Esophagus (tissue), 2 donors: ENCODE measurements at regions not wholly inside any gene's neighbourhood (a gene's known extent, or its start where the extent isn't known, plus 50 kb on each side); places are given as distances from the start of the nearest gene placed in this dataset.

Source experiments
- H3K27ac ChIP-seq, 2 donors: one replicate each; pipeline ENCODE4 v1.5.1; 2013; ENCODE audit warnings: low read depth in 2 of 2, mild to moderate bottlenecking in 2 of 2, inconsistent platforms in 1 of 2, low read length in 1 of 2, moderate library complexity in 1 of 2
- H3K27me3 ChIP-seq, 2 donors: one replicate each; pipeline ENCODE4 v1.6.1; 2013; ENCODE audit warnings: low read length in 2 of 2, control low read depth in 1 of 2, mild to moderate bottlenecking in 1 of 2; ENCODE audit not compliant: insufficient read depth in 2 of 2, control insufficient read depth in 1 of 2
- H3K36me3 ChIP-seq, 2 donors: one replicate each; pipeline ENCODE4 v1.6.1; 2013; ENCODE audit warnings: low read length in 1 of 2; ENCODE audit not compliant: control insufficient read depth in 2 of 2, insufficient read depth in 2 of 2
- H3K4me1 ChIP-seq, 2 donors: one replicate each; pipeline ENCODE4 v1.6.1; 2013; ENCODE audit warnings: low read length in 1 of 2; ENCODE audit not compliant: control insufficient read depth in 2 of 2, insufficient read depth in 2 of 2
- H3K4me3 ChIP-seq, 2 donors: one replicate each; pipeline ENCODE4 v1.5.1; 2013; ENCODE audit warnings: low read length in 2 of 2, mild to moderate bottlenecking in 2 of 2, low read depth in 1 of 2, moderate library complexity in 1 of 2
- H3K9me3 ChIP-seq, 2 donors: one replicate each; pipeline ENCODE4 v1.6.1; 2013; ENCODE audit warnings: mild to moderate bottlenecking in 2 of 2, low read depth in 1 of 2, low read length in 1 of 2, moderate library complexity in 1 of 2; ENCODE audit not compliant: control insufficient read depth in 2 of 2, insufficient read depth in 1 of 2
- WGBS, 2 donors: extraction: QIAGEN DNeasy Blood & Tissue Kit; methylation state at CpG; one replicate each; pipeline ENCODE4 v1.1.7; 2013; 5-methylcytosine and 5-hydroxymethylcytosine counted together
- donor health status: healthy with polysubstance abuse.
- donor health status: Bipolar disorder and iron deficiency.

GRCh38 chr5:173513521-173513991 lies 102.9 kb downstream of the BOD1 start:
- Histone ChIP-seq H3K27ac (no peak overlapping the region), H3K9me3 (no peaks in the 10 kb centered on the region), H3K4me3 (no peak overlapping the region), H3K36me3 (no peaks in the 10 kb centered on the region), H3K27me3 (no peaks in the 10 kb centered on the region), H3K4me1 (no peaks in the 10 kb centered on the region)

GRCh38 chr5:173512637-173513435 lies 103.6 kb downstream of the BOD1 start:
- Histone ChIP-seq H3K27me3 (no peaks in the 10 kb centered on the region), H3K27ac (no peak overlapping the region), H3K36me3 (no peaks in the 10 kb centered on the region), H3K9me3 (no peaks in the 10 kb centered on the region), H3K4me1 (no peaks in the 10 kb centered on the region), H3K4me3 (no peak overlapping the region)
- 51 to 66% methylated on average over 5 of the region's 5 CpGs for WGBS, 2 donors

DNA sequence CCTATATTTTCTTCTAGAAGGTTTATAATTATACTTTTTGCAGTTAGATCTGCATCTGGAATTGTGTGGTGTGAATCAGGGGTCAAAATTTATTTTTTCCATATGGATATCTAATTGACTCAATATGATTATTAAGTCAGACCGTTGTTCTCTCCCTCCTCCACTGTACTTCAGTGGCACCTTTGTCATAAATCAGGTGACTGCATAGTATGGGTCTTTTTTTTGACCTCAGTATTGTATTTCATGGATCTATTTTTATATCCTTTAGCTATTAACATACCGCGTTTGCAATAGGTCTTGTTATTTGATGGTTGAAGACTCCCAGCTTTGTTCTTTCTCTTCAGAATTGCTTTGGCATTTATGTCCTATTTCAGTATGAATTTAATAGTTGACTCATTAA lies 107.4 kb downstream of the BOD1 start:
- Histone ChIP-seq H3K36me3 (no peaks in the 10 kb centered on the region), H3K4me1 (no peaks in the 10 kb centered on the region), H3K27me3 (no peaks in the 10 kb centered on the region), H3K27ac (no peak overlapping the region), H3K9me3 (peaks cover 0 to 2% of the 10 kb centered on the region in 2 donors), H3K4me3 (no peak overlapping the region)
- WGBS, 2 donors, result 81 to 82% methylated on average over 3 of the region's 3 CpGs

DNA sequence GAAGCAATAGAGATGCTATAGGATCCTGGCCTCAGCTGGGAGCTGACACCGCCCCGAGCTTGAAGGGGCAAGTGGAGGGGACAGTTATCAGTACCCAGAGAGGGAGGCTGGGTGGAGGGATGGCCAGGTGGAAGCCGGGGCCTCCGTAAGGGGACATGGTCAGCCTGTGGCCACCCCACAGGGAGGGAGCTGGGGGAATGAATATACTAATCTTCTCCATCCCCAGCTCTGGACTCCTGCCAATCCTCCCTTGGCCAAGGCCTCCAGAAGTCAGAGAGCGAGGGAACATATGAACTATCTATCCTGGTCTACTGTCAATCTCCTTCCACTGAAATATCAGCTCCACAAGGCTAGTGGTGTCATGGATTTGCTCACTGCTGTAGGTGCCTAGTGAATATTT lies 109.3 kb downstream of the BOD1 start:
- Histone ChIP-seq H3K4me3 (no peak overlapping the region), H3K9me3 (peaks cover 0 to 2% of the 10 kb centered on the region in 2 donors), H3K4me1 (no peaks in the 10 kb centered on the region), H3K27me3 (no peaks in the 10 kb centered on the region), H3K36me3 (no peaks in the 10 kb centered on the region), H3K27ac (no peak overlapping the region)
- WGBS, 2 donors, result 79 to 81% methylated on average over 5 of the region's 5 CpGs

DNA sequence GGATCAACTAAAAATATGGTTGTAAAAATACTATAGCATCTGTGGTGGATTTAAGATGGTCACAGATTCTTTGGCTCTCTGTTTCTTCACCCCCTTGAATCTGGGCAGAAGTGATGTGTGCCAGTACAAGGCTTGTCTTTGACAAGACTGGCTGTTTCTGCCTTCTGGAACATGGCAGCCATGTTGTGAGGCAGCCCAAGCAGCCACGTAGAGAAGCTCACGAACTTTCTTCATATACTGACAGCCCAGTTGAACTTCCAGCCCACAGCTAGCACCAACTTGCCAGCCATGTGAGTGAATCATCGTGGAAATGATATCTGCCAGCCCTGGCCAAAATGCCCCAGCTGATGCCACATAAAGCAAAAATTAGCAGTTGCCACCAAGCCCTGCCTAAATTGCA lies 110.8 kb downstream of the BOD1 start:
- H3K4me1 ChIP-seq, result no peaks in the 10 kb centered on the region
- H3K9me3 ChIP-seq, result peaks cover 0 to 2% of the 10 kb centered on the region in 2 donors
- 69 to 79% methylated on average over 3 of the region's 3 CpGs for WGBS, 2 donors
- no peaks in the 10 kb centered on the region for H3K36me3 ChIP-seq
- no peak overlapping the region for H3K4me3 ChIP-seq
- no peak overlapping the region for H3K27ac ChIP-seq
- H3K27me3 ChIP-seq, result no peaks in the 10 kb centered on the region

GRCh38 chr5:173501922-173502321 lies 114.5 kb downstream of the BOD1 start:
- 88 to 93% methylated on average over 12 of the region's 12 CpGs for WGBS, 2 donors
- peaks cover 0 to 2% of the 10 kb centered on the region in 2 donors for H3K9me3 ChIP-seq
- H3K27me3 ChIP-seq, result no peaks in the 10 kb centered on the region

GRCh38 chr5:173501271-173501670 lies 115.2 kb downstream of the BOD1 start:
- Histone ChIP-seq H3K9me3 (peaks cover 0 to 2% of the 10 kb centered on the region in 2 donors), H3K27me3 (no peaks in the 10 kb centered on the region), H3K27ac (no peak overlapping the region), H3K36me3 (no peaks in the 10 kb centered on the region), H3K4me3 (no peak overlapping the region), H3K4me1 (no peaks in the 10 kb centered on the region)
- 52 to 59% methylated on average over 8 of the region's 8 CpGs for WGBS, 2 donors

More at GRCh38 chr5:173501922-173502321, 114.5 kb downstream of the BOD1 start:
- no peaks in the 10 kb centered on the region for H3K4me1 ChIP-seq
- H3K36me3 ChIP-seq, result no peaks in the 10 kb centered on the region
- no peak overlapping the region for H3K4me3 ChIP-seq
- no peak overlapping the region for H3K27ac ChIP-seq

DNA sequence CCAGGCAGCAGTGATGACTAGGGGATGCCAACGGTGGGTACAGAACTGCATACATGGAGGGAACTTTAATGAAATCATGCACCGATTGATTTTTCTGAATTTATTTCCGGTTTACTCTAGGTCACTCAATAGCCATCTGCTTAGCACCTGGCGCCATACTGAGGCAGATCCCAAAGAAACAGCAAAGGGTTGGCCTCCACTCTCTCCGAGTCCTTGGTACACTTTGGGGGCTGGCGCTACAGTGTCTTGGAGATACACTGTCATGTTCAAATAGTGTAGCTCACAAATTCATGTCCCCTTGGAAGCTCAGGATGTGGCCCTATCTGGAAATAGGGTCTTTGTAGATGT lies 116.3 kb downstream of the BOD1 start:
- Histone ChIP-seq H3K27ac (no peak overlapping the region), H3K36me3 (no peaks in the 10 kb centered on the region), H3K27me3 (no peaks in the 10 kb centered on the region), H3K4me3 (no peak overlapping the region), H3K4me1 (no peaks in the 10 kb centered on the region), H3K9me3 (no peaks in the 10 kb centered on the region)
- 92 to 95% methylated on average over 6 of the region's 6 CpGs for WGBS, 2 donors

DNA sequence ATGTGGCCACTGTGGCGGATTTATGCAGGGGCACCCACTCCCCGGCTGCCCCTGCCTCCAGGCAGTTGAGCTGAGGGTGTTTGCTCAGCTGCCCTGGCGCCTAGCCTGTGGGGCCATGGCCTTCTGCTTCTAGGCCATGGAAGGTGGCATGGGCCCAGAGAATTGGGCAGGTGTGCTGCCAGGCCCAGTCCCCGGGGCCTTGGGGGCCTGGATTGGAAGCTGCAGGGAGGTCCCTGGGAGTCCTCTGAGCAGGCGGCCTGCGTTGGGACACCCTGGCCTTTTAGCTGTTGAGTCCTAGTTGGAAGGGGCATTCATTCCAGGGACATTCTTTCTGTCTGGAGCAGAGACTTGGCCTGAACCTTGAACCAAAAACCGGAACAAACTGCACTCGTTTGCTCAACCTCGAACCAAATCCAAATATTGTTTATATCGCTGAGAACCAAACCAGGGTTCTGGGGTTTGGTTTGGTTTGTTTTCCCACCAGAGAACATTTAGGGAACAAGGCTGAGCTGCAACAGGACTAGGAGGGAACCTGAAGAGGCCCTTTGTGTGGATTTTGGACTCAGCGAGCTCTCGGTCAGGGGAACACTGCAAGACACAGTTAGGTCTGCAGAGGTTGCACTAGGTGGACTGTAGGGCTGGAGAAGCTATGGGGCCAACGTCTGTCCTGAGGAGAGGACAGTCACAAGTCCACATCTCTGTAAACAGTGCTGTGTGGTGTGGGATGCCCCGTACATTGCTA lies 116.8 kb downstream of the BOD1 start:
- 78 to 86% methylated on average over 14 of the region's 14 CpGs for WGBS, 2 donors
- no peak overlapping the region for H3K27ac ChIP-seq
- H3K9me3 ChIP-seq, result no peaks in the 10 kb centered on the region
- H3K4me1 ChIP-seq, result no peaks in the 10 kb centered on the region
- no peaks in the 10 kb centered on the region for H3K27me3 ChIP-seq
- no peak overlapping the region for H3K4me3 ChIP-seq
- H3K36me3 ChIP-seq, result no peaks in the 10 kb centered on the region
